Epithelial cell of proximal tubule (primary cell): ENCODE measurements at regions not wholly inside any gene's neighbourhood (a gene's known extent, or its start where the extent isn't known, plus 50 kb on each side); places are given as distances from the start of the nearest gene placed in this dataset.

Experiments
- DNase-seq: peaks from one replicate; pipeline ENCODE4 v3.0.0-alpha.2; 2011; ENCODE audit warnings: low read depth
- H3K4me3 ChIP-seq: 2 replicates; pipeline ENCODE4 v1.5.1; 2011; ENCODE audit warnings: low read depth, mild to moderate bottlenecking, low read length
- TF ChIP-seq, protein P1 (sequence below): conservative IDR thresholded peaks from 2 replicates; pipeline ENCODE4 v1.5.1; 2012; ENCODE audit warnings: low read depth, mild to moderate bottlenecking, low read length

DNA sequence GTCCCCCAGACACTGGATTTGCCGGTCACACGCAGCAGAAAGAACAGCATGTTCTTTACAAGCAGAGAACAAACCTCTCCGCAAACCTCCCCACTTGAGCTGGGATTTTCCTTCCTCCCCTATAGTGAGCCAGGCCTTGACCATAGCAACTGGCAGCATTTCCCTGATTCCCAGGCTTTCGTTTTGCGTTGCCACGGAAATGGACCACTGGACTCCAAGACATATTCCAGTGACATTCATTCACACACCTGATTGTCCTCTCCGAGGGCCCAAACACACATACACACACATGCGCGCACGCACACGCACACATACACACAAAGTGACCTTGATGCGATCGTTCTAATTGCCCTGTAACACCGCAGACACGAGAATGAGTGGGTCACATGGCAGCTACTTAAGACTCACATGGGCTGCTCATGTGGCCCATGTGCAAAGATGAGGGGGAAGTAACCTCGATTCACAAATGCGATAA, 80.9 kb upstream of the CPEB4 start:
- TF ChIP-seq, protein P1, sequence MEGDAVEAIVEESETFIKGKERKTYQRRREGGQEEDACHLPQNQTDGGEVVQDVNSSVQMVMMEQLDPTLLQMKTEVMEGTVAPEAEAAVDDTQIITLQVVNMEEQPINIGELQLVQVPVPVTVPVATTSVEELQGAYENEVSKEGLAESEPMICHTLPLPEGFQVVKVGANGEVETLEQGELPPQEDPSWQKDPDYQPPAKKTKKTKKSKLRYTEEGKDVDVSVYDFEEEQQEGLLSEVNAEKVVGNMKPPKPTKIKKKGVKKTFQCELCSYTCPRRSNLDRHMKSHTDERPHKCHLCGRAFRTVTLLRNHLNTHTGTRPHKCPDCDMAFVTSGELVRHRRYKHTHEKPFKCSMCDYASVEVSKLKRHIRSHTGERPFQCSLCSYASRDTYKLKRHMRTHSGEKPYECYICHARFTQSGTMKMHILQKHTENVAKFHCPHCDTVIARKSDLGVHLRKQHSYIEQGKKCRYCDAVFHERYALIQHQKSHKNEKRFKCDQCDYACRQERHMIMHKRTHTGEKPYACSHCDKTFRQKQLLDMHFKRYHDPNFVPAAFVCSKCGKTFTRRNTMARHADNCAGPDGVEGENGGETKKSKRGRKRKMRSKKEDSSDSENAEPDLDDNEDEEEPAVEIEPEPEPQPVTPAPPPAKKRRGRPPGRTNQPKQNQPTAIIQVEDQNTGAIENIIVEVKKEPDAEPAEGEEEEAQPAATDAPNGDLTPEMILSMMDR, result no peak
- H3K4me3 ChIP-seq, result no peak overlapping the region
- DNase-seq, result no peak

DNA sequence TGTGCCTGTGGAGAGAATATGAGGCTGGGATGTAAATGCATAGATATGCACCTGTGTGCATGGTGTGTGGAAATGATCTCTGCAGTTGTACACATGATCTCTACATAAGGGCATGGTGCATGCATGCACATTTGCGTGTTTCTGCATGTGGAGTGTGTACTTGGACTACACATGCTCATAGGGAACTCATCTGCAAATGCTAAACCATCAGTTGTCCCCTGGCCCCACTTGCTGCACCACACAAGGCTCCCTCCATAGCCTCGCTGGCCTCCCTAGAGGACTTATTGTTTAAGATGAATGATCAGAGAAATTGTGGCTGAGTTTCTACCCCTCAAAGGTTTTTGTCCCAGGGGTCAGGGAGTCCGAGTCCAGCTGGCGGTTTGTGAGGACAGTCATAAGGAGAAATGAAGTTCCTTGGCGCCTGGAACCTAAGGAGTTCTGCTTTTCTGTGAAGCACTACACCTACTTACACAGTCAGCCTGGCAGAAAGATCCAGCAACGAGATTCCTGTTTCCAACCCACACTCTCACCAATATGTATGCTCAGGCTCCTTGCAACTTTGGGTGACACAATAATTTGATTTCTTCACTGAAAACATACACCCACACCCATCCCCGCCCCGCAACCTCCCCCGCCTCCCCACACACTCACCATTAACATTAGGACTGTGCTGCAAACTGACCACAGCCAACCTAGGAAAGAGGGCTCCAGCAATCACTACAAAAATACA, 79.9 kb upstream of the CPEB4 start:
- TF ChIP-seq, protein P1, result no peak
- no peak for DNase-seq

DNA sequence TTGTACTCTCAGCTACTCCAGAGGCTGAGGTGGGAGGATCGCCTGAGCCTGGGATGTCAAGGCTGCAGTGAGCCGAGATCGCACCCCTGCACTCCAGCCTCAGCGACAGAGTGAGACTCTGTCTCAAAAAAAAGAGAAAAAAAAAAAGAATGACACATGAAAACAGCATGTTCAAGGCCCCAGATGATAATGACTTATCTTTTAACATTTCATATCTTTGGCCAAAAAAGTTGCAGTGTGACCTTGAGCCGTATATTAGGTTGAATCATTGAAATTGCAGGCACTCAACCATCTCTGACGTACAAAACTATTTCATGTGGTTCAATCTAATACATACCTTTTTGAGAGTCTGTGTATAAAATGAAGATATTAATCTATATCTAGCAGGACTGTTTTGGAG, 79.1 kb upstream of the CPEB4 start:
- no peak for DNase-seq
- TF ChIP-seq, protein P1, result no peak
- H3K4me3 ChIP-seq, result no peak overlapping the region

More for the DNA sequence above, 79.9 kb upstream of the CPEB4 start:
- no peak overlapping the region for H3K4me3 ChIP-seq

DNA sequence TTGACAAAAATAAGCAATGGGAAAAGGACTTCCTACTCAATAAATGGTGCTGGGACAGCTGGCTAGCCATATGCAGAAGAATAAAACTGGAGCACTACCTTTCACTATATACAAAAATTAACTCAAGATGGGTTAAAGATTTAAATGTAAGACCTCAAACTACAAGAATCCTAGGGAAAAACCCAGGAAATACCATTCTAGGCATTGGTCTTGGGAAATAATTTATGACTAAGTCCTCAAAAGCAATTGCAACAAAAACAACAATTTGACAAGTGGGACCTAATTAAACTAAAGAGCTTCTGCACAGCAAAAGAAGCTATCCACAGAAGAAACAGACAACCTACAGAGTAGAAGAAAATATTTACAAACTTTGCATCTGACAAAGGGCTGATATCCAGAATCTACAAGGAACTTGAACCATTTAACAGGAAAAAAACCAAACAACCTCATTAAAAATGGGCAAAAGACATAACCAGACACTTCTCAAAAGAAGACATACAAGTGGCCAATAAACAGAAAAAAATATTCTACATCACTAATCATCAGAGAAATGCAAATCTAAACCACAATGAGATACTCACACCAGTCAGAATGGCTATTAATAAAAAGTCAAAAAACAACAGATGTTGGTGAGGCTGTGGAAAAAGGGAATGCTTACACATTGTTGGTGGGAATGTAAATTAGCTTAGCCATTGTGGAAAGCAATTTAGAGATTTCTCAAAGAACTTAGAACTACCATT, 75.2 kb upstream of the CPEB4 start:
- TF ChIP-seq, protein P1, result no peak
- no peak overlapping the region for H3K4me3 ChIP-seq
- DNase-seq, result no peak

DNA sequence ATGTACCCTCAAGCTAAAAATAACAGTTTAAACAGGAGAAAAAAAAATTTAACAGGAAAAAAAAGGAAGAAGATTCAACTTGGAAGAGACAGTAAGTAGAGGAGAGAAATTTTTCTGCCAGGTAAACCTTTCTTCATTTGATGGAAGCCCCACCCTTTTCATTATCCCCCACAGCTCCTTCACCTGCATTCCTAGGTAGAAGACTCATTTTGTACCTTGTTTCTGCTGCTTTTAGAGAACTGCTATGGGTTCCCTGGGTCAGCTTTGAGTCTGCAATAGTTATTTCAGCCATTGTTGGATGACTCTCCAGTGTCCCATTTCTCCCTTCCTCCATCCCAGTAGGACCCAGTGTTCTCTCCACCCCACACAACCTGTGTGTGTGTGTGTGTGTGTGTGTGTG, 74.1 kb upstream of the CPEB4 start:
- no peak for DNase-seq
- TF ChIP-seq, protein P1, result no peak

DNA sequence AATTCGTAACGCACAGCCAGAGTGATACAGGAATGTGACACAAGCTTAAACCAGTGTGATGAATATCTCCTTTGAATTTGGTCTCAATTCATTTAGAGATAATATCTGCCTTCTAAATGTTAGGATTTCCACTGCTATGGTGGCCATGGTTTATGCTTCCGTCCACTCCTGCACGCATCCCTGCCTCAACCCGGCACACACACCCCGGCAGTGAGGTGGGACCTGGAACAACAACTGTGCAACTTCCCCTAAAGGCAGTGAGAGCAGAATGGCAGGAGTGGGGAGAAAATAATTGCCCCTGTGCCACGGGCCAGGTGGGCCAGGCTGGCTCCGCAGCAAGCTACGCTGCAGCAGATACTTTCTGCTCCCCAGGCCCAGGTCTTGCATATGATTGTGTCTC, 72.6 kb upstream of the CPEB4 start:
- H3K4me3 ChIP-seq, result no peak overlapping the region
- TF ChIP-seq, protein P1, result no peak
- no peak for DNase-seq

More for the DNA sequence above, 74.1 kb upstream of the CPEB4 start:
- H3K4me3 ChIP-seq, result no peak overlapping the region
